ENCODE measurements at regions not wholly inside any gene's neighbourhood (a gene's known extent, or its start where the extent isn't known, plus 50 kb on each side); places are given as distances from the start of the nearest gene placed in this dataset.

GRCh38 chr17:22410136-22410535 is 717.8 kb downstream of the KCNJ18 start:
- no peak for TF ChIP-seq CTCF (IDR thresholded peaks at IDR 0.05)
- TF ChIP-seq ZNF512 (CRISPR knock-in tag; IDR thresholded peaks at IDR 0.05; ENCODE audit: borderline replicate concordance) = no peak
- no peak for TF ChIP-seq FOXP4 (CRISPR knock-in tag; IDR thresholded peaks at IDR 0.05)

All from WTC11 (cell line).